22Rv1 (cell line): ENCODE measurements at regions not wholly inside any gene's neighbourhood (a gene's known extent, or its start where the extent isn't known, plus 50 kb on each side); places are given as distances from the start of the nearest gene placed in this dataset.

Experiments
- ZFX ChIP-seq: fragments of 450-650 bp; IDR thresholded peaks from 2 replicates; pipeline ENCODE4 v1.6.1; 2017; ENCODE audit warnings: antibody characterized with exemption, borderline replicate concordance
- TF ChIP-seq, protein P1 (sequence below): fragments of 450-650 bp; IDR thresholded peaks from 2 replicates; pipeline ENCODE4 v1.5.1; 2017; ENCODE audit warnings: mild to moderate bottlenecking

- TF ChIP-seq, protein P1, sequence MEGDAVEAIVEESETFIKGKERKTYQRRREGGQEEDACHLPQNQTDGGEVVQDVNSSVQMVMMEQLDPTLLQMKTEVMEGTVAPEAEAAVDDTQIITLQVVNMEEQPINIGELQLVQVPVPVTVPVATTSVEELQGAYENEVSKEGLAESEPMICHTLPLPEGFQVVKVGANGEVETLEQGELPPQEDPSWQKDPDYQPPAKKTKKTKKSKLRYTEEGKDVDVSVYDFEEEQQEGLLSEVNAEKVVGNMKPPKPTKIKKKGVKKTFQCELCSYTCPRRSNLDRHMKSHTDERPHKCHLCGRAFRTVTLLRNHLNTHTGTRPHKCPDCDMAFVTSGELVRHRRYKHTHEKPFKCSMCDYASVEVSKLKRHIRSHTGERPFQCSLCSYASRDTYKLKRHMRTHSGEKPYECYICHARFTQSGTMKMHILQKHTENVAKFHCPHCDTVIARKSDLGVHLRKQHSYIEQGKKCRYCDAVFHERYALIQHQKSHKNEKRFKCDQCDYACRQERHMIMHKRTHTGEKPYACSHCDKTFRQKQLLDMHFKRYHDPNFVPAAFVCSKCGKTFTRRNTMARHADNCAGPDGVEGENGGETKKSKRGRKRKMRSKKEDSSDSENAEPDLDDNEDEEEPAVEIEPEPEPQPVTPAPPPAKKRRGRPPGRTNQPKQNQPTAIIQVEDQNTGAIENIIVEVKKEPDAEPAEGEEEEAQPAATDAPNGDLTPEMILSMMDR: no peak
- TF ChIP-seq ZFX: no peak
Measured at GRCh38 chr2:58896638-58897037, 655.5 kb upstream of the FANCL start.
